A549 (cell line): ENCODE measurements at regions not wholly inside any gene's neighbourhood (a gene's known extent, or its start where the extent isn't known, plus 50 kb on each side); places are given as distances from the start of the nearest gene placed in this dataset.
A peak's percentile ranks its signal among the peaks of the same experiment; 100 is the strongest.

Source experiments
- ATAC-seq, 2 experiments: fragments of 200-7000 bp in 1 of 2; fragments of >200 bp in 1 of 2; cut with Nextera tagmentation in 1 of 2; cut with Tn5 transposase in 1 of 2; 3 replicates each; pipeline versions ENCODE4 v1.8.0 to v1.9.1; 2018 to 2020; ENCODE audit warnings: mild to moderate bottlenecking in 1 of 2, moderate library complexity in 1 of 2
- CTCF ChIA-PET: fragments of 300-600 bp; sonication (Branson Sonifier 250); formaldehyde crosslinking; extraction: SDS; loops from one replicate; lab custom pipeline; 2021; ENCODE audit warnings: antibody characterized with exemption, inconsistent platforms; lab: Yijun Ruan, JAX
- POLR2A ChIA-PET: fragments of 350-600 bp; formaldehyde crosslinking; extraction: SDS; loops from one replicate; lab custom pipeline; 2021; ENCODE audit warnings: antibody characterized with exemption, inconsistent platforms; lab: Yijun Ruan, JAX
- DNase-seq, 2 experiments: peaks; one replicate each; pipeline versions ENCODE4 v3.0.0 to v3.0.0-alpha.2; 2011 to 2016; ENCODE audit warnings: low read depth in 1 of 2, low spot score in 1 of 2
- FAIRE-seq: peaks from 2 replicates; lab custom pipeline; 2011; peaks lifted over from hg19 to GRCh38; lab: Jason Lieb, UNC
- H3K27ac ChIP-seq, 2 experiments: fragments of >200 bp; sonication (Bioruptor Twin); formaldehyde crosslinking; 3 replicates each; pipeline ENCODE4 v1.5.1; 2016 to 2017
- H3K4me1 ChIP-seq: fragments of >200 bp; sonication (Bioruptor Twin); formaldehyde crosslinking; 3 replicates; pipeline ENCODE4 v1.6.1; 2016
- H3K4me2 ChIP-seq: fragments of >200 bp; sonication (Bioruptor Twin); formaldehyde crosslinking; 3 replicates; pipeline ENCODE4 v1.6.1; 2016
- H3K4me3 ChIP-seq: fragments of >200 bp; sonication (Bioruptor Twin); formaldehyde crosslinking; 3 replicates; pipeline ENCODE4 v1.5.1; 2016
- H3K9me3 ChIP-seq: fragments of >200 bp; sonication (Bioruptor Twin); formaldehyde crosslinking; 3 replicates; pipeline ENCODE4 v1.6.1; 2016
- BHLHE40 ChIP-seq: IDR thresholded peaks from 2 replicates; pipeline ENCODE4 v1.6.1; 2012; ENCODE audit warnings: low read depth, low read length, inconsistent platforms
- CBX8 ChIP-seq: fragments of 200-600 bp; sonication (generic); IDR thresholded peaks from 2 replicates; pipeline ENCODE4 v1.6.1; 2016
- CHD4 ChIP-seq: fragments of 200-600 bp; sonication (generic); IDR thresholded peaks from 2 replicates; pipeline ENCODE4 v1.6.1; 2016; ENCODE audit warnings: antibody characterized with exemption, mild to moderate bottlenecking, borderline replicate concordance
- CTCF ChIP-seq: fragments of >200 bp; sonication (Bioruptor Twin); formaldehyde crosslinking; IDR thresholded peaks from 3 replicates; pipeline ENCODE4 v1.5.1; 2016
- EHF ChIP-seq: fragments of 250-450 bp; sonication (Bioruptor Pico); IDR thresholded peaks from 2 replicates; pipeline ENCODE4 v1.5.0; 2020; ENCODE audit warnings: mild to moderate bottlenecking
- EHMT2 ChIP-seq: fragments of 200-600 bp; sonication (generic); IDR thresholded peaks from 2 replicates; pipeline ENCODE4 v1.6.1; 2016; ENCODE audit warnings: antibody characterized with exemption, low read depth, mild to moderate bottlenecking, moderate library complexity
- FOSB ChIP-seq: fragments of 250-450 bp; sonication (Bioruptor Pico); IDR thresholded peaks from 2 replicates; pipeline ENCODE4 v1.5.0; 2020; ENCODE audit warnings: mild to moderate bottlenecking, moderate library complexity
- FOXS1 ChIP-seq: fragments of 250-450 bp; sonication (Bioruptor Pico); IDR thresholded peaks from 2 replicates; pipeline ENCODE4 v1.5.0; 2020; ENCODE audit warnings: mild to moderate bottlenecking, moderate library complexity
- GATA3 ChIP-seq: IDR thresholded peaks from 2 replicates; pipeline ENCODE4 v1.6.1; 2012; ENCODE audit warnings: borderline replicate concordance
- HMGXB4 ChIP-seq: fragments of 250-450 bp; sonication (Bioruptor Pico); IDR thresholded peaks from 2 replicates; pipeline ENCODE4 v1.5.0; 2021; ENCODE audit warnings: mild to moderate bottlenecking, moderate library complexity, borderline replicate concordance
- HOXB13 ChIP-seq: fragments of 250-450 bp; sonication (Bioruptor Pico); IDR thresholded peaks from 2 replicates; pipeline ENCODE4 v1.5.0; 2020; ENCODE audit warnings: low read depth, mild to moderate bottlenecking, moderate library complexity
- JUNB ChIP-seq: fragments of >200 bp; sonication (Bioruptor Twin); formaldehyde crosslinking; IDR thresholded peaks from 2 replicates; pipeline ENCODE4 v1.6.1; 2016
- KDM1A ChIP-seq: fragments of 200-600 bp; sonication (generic); IDR thresholded peaks from 2 replicates; pipeline ENCODE4 v1.6.1; 2016; ENCODE audit warnings: low read depth, mild to moderate bottlenecking
- KDM5A ChIP-seq: fragments of 200-600 bp; sonication (generic); IDR thresholded peaks from 2 replicates; pipeline ENCODE4 v1.6.1; 2016; ENCODE audit warnings: antibody characterized with exemption, mild to moderate bottlenecking
- MAFK ChIP-seq: fragments of 450-650 bp; IDR thresholded peaks from 2 replicates; pipeline ENCODE4 v1.6.1; 2014; ENCODE audit not compliant: partially characterized antibody
- MAZ ChIP-seq: fragments of 150-350 bp; IDR thresholded peaks from 2 replicates; pipeline ENCODE4 v1.6.1; 2014; ENCODE audit warnings: antibody characterized with exemption, low read depth, low read length, borderline replicate concordance
- MYC ChIP-seq: IDR thresholded peaks from 2 replicates; pipeline ENCODE4 v1.6.1; 2012; ENCODE audit warnings: mild to moderate bottlenecking, inconsistent platforms, low read length, improper control_type of control experiment, borderline replicate concordance
- NFE2L2 ChIP-seq: fragments of 150-350 bp; conservative IDR thresholded peaks from 2 replicates; pipeline ENCODE4 v1.6.1; 2014; ENCODE audit warnings: low read length
- NPAS2 ChIP-seq: fragments of 250-450 bp; sonication (Bioruptor Pico); IDR thresholded peaks from 2 replicates; pipeline ENCODE4 v1.8.0; 2022; ENCODE audit warnings: mild to moderate bottlenecking, moderate library complexity, borderline replicate concordance
- PHF8 ChIP-seq: fragments of 200-600 bp; sonication (generic); IDR thresholded peaks from 2 replicates; pipeline ENCODE4 v1.6.1; 2016; ENCODE audit warnings: low read depth, mild to moderate bottlenecking, antibody characterized with exemption, moderate library complexity, borderline replicate concordance
- POLR2A ChIP-seq: IDR thresholded peaks from 2 replicates; pipeline ENCODE4 v1.6.1; 2012; ENCODE audit warnings: mild to moderate bottlenecking, low read length
- RARB ChIP-seq: fragments of 250-450 bp; sonication (Bioruptor Pico); IDR thresholded peaks from 2 replicates; pipeline ENCODE4 v1.8.0; 2021; ENCODE audit warnings: mild to moderate bottlenecking, moderate library complexity
- RNF2 ChIP-seq: fragments of 200-600 bp; sonication (generic); IDR thresholded peaks from 2 replicates; pipeline ENCODE4 v1.6.1; 2016; ENCODE audit warnings: low read depth, mild to moderate bottlenecking, antibody characterized with exemption, moderate library complexity, borderline replicate concordance
- TFCP2L1 ChIP-seq: fragments of 250-450 bp; sonication (Bioruptor Pico); IDR thresholded peaks from 2 replicates; pipeline ENCODE4 v1.5.0; 2021; ENCODE audit warnings: mild to moderate bottlenecking
- TP53 ChIP-seq: fragments of 250-450 bp; sonication (Bioruptor Pico); IDR thresholded peaks from 2 replicates; pipeline ENCODE4 v1.5.0; 2021; ENCODE audit warnings: mild to moderate bottlenecking, moderate library complexity
- ZC3H11A ChIP-seq: fragments of 450-650 bp; IDR thresholded peaks from 2 replicates; pipeline ENCODE4 v1.6.1; 2014; ENCODE audit warnings: antibody characterized with exemption, mild to moderate bottlenecking
- WGBS: methylation state at CpG from one replicate; pipeline ENCODE4 v1.1.6; 2017; ENCODE audit errors: missing lambda C conversion rate; 5-methylcytosine and 5-hydroxymethylcytosine counted together
- TF ChIP-seq, protein P1 (sequence below): fragments of 250-450 bp; sonication (Bioruptor Pico); IDR thresholded peaks from 2 replicates; pipeline ENCODE4 v1.5.0; 2020; ENCODE audit warnings: low read depth, mild to moderate bottlenecking, moderate library complexity
- TF ChIP-seq, protein P2 (sequence below): IDR thresholded peaks from 2 replicates; pipeline ENCODE4 v1.6.1; 2012

- ATAC-seq, result no peak
- CTCF ChIA-PET, result no interaction called here
These were observed 407.2 kb downstream of the KCNRG start for GRCh38 chr13:50422181-50423148.

GRCh38 chr13:50424993-50425392, 409.7 kb downstream of the KCNRG start:
- CTCF ChIA-PET, result no interaction called here
- 88% methylated on average over 2 of the region's 2 CpGs for WGBS
- H3K4me2 ChIP-seq, result no peak overlapping the region

More at GRCh38 chr13:50422181-50423148, 407.2 kb downstream of the KCNRG start:
- H3K4me1 ChIP-seq, result peaks cover 16% of the 10 kb centered on the region
- H3K4me3 ChIP-seq, result no peak overlapping the region
- 80% methylated on average over 12 of the region's 12 CpGs for WGBS
- no peak for TF ChIP-seq RARB
- POLR2A ChIA-PET, result no interaction called here
- DNase-seq, result no peak
- peak overlapping the region; percentile 37; the same call in 1 of the 3 replicates for H3K4me2 ChIP-seq
- no peak overlapping the region for H3K27ac ChIP-seq
- no peak for FAIRE-seq
- H3K9me3 ChIP-seq, result no peaks in the 10 kb centered on the region

DNA sequence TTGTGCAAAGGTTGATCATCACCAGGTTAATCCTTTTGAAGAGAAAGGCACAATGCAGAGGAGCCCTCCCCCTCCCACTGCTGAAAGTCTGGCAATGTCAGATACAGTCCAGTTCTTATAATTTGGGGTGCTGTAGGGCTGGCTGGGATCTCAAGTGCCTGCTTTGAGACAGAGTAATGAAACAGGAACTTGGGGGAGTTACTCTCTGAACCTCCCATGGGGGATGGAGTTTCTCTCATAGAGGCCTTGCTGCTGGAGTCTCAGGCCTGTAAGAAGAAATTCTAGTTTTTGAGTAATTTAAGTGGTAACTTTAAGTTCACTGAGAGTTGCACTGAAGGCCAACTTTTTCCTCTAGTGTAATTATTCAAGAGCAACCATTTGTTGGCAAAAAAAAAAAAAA, 410.5 kb downstream of the KCNRG start:
- Histone ChIP-seq H3K27ac (no peak overlapping the region), H3K4me2 (no peak overlapping the region), H3K4me1 (peaks cover 15% of the 10 kb centered on the region), H3K4me3 (no peak overlapping the region), H3K9me3 (no peaks in the 10 kb centered on the region)
- FAIRE-seq, result no peak
- TF ChIP-seq HOXB13 (CRISPR knock-in tag) (no peak), TP53 (CRISPR knock-in tag) (no peak), BHLHE40 (no peak), HMGXB4 (CRISPR knock-in tag) (no peak), FOXS1 (no peak), MAZ (no peak), GATA3 (no peak), KDM5A (no peak), NFE2L2 (no peak), MYC (no peak), MAFK (no peak), KDM1A (no peak), CHD4 (no peak), EHF (CRISPR knock-in tag) (no peak), EHMT2 (no peak), RNF2 (no peak), POLR2A (no peak), CTCF (no peak)
- TF ChIP-seq, protein P1, sequence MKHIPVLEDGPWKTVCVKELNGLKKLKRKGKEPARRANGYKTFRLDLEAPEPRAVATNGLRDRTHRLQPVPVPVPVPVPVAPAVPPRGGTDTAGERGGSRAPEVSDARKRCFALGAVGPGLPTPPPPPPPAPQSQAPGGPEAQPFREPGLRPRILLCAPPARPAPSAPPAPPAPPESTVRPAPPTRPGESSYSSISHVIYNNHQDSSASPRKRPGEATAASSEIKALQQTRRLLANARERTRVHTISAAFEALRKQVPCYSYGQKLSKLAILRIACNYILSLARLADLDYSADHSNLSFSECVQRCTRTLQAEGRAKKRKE (CRISPR knock-in tag), result no peak
- no peak for DNase-seq
- ATAC-seq, result no peak
- POLR2A ChIA-PET, result no interaction called here
- CTCF ChIA-PET, result interaction anchor here (0.6 kb wide), 1 partner anchor 116 kb away, joined by 3 read pairs; no protein-coding TSS in a partner anchor

More at GRCh38 chr13:50424993-50425392, 409.7 kb downstream of the KCNRG start:
- DNase-seq (no peak), ATAC-seq (no peak), FAIRE-seq (no peak)
- peaks cover 16% of the 10 kb centered on the region for H3K4me1 ChIP-seq
- POLR2A ChIA-PET, result no interaction called here
- TF ChIP-seq FOSB (CRISPR knock-in tag), result no peak
- no peak for TF ChIP-seq ZC3H11A
- no peak for TF ChIP-seq CBX8
- no peak for TF ChIP-seq JUNB
- no peak for TF ChIP-seq FOXS1
- TF ChIP-seq NPAS2 (CRISPR knock-in tag), result no peak
- TF ChIP-seq MYC, result no peak
- no peak for TF ChIP-seq PHF8
- no peak for TF ChIP-seq KDM5A
- no peak for TF ChIP-seq TFCP2L1 (CRISPR knock-in tag)
- TF ChIP-seq, protein P2, sequence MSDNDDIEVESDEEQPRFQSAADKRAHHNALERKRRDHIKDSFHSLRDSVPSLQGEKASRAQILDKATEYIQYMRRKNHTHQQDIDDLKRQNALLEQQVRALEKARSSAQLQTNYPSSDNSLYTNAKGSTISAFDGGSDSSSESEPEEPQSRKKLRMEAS, result no peak
- no peak for TF ChIP-seq BHLHE40
- TF ChIP-seq MAFK, result no peak
- no peak overlapping the region for H3K4me3 ChIP-seq
- H3K9me3 ChIP-seq, result no peaks in the 10 kb centered on the region
- no peak overlapping the region for H3K27ac ChIP-seq
